Transverse colon (tissue), 4 donors: ENCODE measurements at regions not wholly inside any gene's neighbourhood (a gene's known extent, or its start where the extent isn't known, plus 50 kb on each side); places are given as distances from the start of the nearest gene placed in this dataset.

Experiments
- DNase-seq: peaks from one replicate; pipeline ENCODE4 v3.0.0-alpha.2; 2019
- H3K27ac ChIP-seq, 4 donors: fragments of 200-600 bp; sonication (generic); 2 replicates each; pipeline ENCODE4 v1.5.1; 2016 to 2018; ENCODE audit warnings: inconsistent platforms in 4 of 4
- H3K27me3 ChIP-seq: fragments of 200-600 bp; sonication (generic); 2 replicates; pipeline ENCODE4 v1.5.1; 2017; ENCODE audit warnings: inconsistent platforms
- H3K36me3 ChIP-seq, 4 donors: fragments of 200-600 bp; sonication (generic); 2 replicates each; pipeline ENCODE4 v1.5.1; 2017 to 2019; ENCODE audit warnings: inconsistent platforms in 4 of 4
- H3K4me1 ChIP-seq, 4 donors: fragments of 200-600 bp; sonication (generic); 2 replicates each; pipeline ENCODE4 v1.5.1; 2017 to 2020; ENCODE audit warnings: inconsistent platforms in 4 of 4
- H3K4me3 ChIP-seq, 4 donors: fragments of 200-600 bp; sonication (generic); 1 replicate in 1 of 4; 2 replicates in 3 of 4; pipeline versions ENCODE4 v1.5.1 to v1.6.1; 2017 to 2019; ENCODE audit warnings: inconsistent platforms in 4 of 4
- H3K9me3 ChIP-seq, 2 donors: fragments of 200-600 bp; sonication (generic); 2 replicates each; pipeline ENCODE4 v1.5.1; 2017 to 2019; ENCODE audit warnings: inconsistent platforms in 2 of 2
- EP300 ChIP-seq: sonication (generic); formaldehyde crosslinking; IDR thresholded peaks from one replicate; pipeline ENCODE4 v1.6.1; 2017; ENCODE audit warnings: antibody characterized with exemption, low read depth
- POLR2A ChIP-seq: fragments of 450-650 bp; IDR thresholded peaks from one replicate; pipeline ENCODE4 v1.6.1; 2016; ENCODE audit warnings: antibody characterized with exemption, mild to moderate bottlenecking, moderate library complexity
- POLR2AphosphoS5 ChIP-seq, 3 donors: sonication (generic); formaldehyde crosslinking; IDR thresholded peaks; one replicate each; pipeline ENCODE4 v1.6.1; 2016; ENCODE audit warnings: antibody characterized with exemption in 3 of 3
- WGBS, 2 donors: methylation state at CpG; one replicate each; pipeline ENCODE4 v1.1.5; 2018; ENCODE audit warnings: low coverage in 1 of 2; 5-methylcytosine and 5-hydroxymethylcytosine counted together
- in situ Hi-C, 4 donors: fragments of 200-750 bp; cut with MboI; loops; one replicate each; pipeline versions ENCODE4 v1.15.0 to v1.15.1; 2017; ENCODE audit warnings: low sequenced_read_pairs in 3 of 4, low pct_ligation_motif_present in 1 of 4, low pct_unique_long_range_greater_than_20kb in 1 of 4
- intact Hi-C: fragments of 100-400 bp; cut with DNase I; formaldehyde crosslinking; loops from one replicate; pipeline ENCODE4 v1.15.1; 2023; ENCODE audit warnings: low total_unique reads
- TF ChIP-seq, protein P1 (sequence below), 5 experiments: fragments of 200-600 bp in 3 of 5; fragments of 450-650 bp in 2 of 5; sonication (generic) in 3 of 5; IDR thresholded peaks; 1 replicate in 2 of 5; 2 replicates in 3 of 5; pipeline ENCODE4 v1.5.1; 2016 to 2017; ENCODE audit warnings: antibody characterized with exemption in 5 of 5, inconsistent platforms in 3 of 5, mild to moderate bottlenecking in 2 of 5, moderate library complexity in 1 of 5

DNA sequence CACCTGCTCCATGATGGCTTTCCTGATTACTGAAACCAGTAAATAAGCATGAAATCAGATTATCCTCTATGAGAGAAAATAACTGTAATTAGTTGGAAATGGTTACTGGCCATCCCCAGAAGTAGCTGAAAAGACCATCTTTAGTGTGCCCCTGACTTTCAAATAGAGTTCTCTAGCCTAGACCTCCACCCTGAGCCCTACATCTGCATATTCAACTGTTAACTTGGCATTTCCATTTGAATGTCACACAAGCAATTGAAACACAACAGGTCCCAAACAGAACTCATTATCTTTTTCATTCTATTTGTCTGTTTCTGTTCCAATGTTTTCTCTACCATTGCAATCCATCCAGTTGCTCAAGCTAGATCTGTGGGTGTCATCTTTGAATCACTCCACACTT, 952.3 kb downstream of the RPA4 start:
- Histone ChIP-seq H3K36me3 (no peaks in the 10 kb centered on the region), H3K4me3 (no peak overlapping the region), H3K27me3 (no peaks in the 10 kb centered on the region), H3K4me1 (no peaks in the 10 kb centered on the region), H3K9me3 (no peaks in the 10 kb centered on the region), H3K27ac (no peak overlapping the region)
- in situ Hi-C loops: no loop called here
- TF ChIP-seq POLR2AphosphoS5 (IDR thresholded peaks at IDR 0.05): no peak
- no peak for TF ChIP-seq EP300
- TF ChIP-seq, protein P1, sequence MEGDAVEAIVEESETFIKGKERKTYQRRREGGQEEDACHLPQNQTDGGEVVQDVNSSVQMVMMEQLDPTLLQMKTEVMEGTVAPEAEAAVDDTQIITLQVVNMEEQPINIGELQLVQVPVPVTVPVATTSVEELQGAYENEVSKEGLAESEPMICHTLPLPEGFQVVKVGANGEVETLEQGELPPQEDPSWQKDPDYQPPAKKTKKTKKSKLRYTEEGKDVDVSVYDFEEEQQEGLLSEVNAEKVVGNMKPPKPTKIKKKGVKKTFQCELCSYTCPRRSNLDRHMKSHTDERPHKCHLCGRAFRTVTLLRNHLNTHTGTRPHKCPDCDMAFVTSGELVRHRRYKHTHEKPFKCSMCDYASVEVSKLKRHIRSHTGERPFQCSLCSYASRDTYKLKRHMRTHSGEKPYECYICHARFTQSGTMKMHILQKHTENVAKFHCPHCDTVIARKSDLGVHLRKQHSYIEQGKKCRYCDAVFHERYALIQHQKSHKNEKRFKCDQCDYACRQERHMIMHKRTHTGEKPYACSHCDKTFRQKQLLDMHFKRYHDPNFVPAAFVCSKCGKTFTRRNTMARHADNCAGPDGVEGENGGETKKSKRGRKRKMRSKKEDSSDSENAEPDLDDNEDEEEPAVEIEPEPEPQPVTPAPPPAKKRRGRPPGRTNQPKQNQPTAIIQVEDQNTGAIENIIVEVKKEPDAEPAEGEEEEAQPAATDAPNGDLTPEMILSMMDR (IDR thresholded peaks at IDR 0.05): no peak
- TF ChIP-seq POLR2A: no peak
- DNase-seq: no peak
- intact Hi-C loops: no loop called here

DNA sequence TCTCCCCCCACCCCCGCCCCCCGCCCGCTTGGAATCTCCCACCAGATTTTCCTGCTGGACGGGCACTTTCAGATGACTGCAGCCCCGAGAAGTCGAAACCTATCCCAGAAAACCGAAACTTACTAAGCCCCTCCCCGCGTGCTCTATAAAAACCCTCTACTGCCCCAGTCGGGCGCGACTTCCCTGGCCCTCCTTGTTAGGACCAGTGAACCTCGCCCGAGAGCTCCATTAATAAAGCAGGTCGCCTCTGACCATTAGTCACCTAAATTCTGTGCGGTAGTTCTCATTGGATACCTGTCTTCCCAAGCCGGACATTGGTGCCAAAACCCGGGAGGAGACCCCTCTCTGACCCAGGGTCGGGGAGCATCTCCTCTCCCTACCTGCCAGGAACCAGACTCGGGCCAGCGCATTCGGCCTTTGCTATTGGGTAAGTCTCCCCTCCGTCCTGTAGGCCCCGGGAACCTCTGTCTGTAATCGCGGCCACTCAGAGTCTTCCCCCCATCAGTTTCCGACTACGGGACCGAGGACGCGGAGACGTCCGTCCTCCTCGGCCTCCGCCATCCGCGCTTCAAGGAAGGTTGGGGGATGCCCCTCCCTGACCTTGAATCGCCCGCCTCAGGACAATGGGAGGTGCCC, 958.0 kb downstream of the RPA4 start:
- Histone ChIP-seq H3K27me3 (no peaks in the 10 kb centered on the region), H3K36me3 (no peaks in the 10 kb centered on the region), H3K4me3 (no peak overlapping the region), H3K4me1 (no peaks in the 10 kb centered on the region), H3K27ac (no peak overlapping the region), H3K9me3 (no peaks in the 10 kb centered on the region)
- TF ChIP-seq POLR2AphosphoS5 (IDR thresholded peaks at IDR 0.05) (no peak), EP300 (no peak), POLR2A (no peak)
- TF ChIP-seq, protein P1 (IDR thresholded peaks at IDR 0.05): no peak
- 95% methylated on average over 39 of the region's 39 CpGs; no CpG with 5 or more reads in 1 of the 2 donors for WGBS, 2 donors
- intact Hi-C loops (no loop called here), in situ Hi-C loops (no loop called here)
- no peak for DNase-seq

DNA sequence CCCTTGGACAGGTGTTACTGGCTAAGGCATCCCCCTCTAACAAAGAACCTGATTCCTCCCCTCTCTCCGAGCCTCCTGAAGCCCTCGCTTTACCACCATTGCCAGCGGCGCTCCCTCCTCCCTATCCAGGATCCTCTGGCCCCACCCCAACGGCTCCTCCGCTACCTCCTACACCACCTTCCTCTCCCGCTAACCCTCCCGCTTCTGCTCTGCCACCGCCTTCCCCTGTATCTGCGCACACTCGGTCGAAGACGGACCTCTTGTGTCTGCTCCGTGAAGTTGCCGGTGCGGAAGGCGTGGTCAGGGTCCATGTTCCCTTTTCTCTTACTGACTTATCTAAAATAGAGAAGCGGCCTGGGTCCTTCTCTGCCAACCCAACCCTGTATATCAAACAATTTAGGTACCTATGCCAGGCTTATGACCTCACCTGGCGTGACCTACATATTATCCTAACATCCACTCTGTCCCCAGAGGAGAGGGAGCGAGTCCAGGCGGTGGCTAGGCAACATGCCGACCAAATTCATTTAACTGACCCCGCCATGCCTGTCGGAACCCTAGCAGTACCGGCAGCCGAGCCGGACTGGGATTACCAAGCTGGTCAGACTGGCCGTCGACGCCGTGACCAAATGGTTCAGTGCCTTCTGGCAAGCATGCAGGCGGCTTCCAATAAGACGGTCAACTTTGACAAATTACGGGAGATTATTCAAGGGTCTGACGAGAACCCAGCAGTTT, 958.9 kb downstream of the RPA4 start:
- WGBS, 2 donors: 97% methylated on average over 35 of the region's 35 CpGs; no CpG with 5 or more reads in 1 of the 2 donors
- Histone ChIP-seq H3K27me3 (no peaks in the 10 kb centered on the region), H3K9me3 (no peaks in the 10 kb centered on the region), H3K27ac (no peak overlapping the region), H3K36me3 (no peaks in the 10 kb centered on the region), H3K4me1 (no peaks in the 10 kb centered on the region), H3K4me3 (no peak overlapping the region)
- TF ChIP-seq POLR2AphosphoS5 (IDR thresholded peaks at IDR 0.05) (no peak), EP300 (no peak), POLR2A (no peak)
- TF ChIP-seq, protein P1 (IDR thresholded peaks at IDR 0.05): no peak
- intact Hi-C loops (no loop called here), in situ Hi-C loops (no loop called here)
- DNase-seq: no peak

DNA sequence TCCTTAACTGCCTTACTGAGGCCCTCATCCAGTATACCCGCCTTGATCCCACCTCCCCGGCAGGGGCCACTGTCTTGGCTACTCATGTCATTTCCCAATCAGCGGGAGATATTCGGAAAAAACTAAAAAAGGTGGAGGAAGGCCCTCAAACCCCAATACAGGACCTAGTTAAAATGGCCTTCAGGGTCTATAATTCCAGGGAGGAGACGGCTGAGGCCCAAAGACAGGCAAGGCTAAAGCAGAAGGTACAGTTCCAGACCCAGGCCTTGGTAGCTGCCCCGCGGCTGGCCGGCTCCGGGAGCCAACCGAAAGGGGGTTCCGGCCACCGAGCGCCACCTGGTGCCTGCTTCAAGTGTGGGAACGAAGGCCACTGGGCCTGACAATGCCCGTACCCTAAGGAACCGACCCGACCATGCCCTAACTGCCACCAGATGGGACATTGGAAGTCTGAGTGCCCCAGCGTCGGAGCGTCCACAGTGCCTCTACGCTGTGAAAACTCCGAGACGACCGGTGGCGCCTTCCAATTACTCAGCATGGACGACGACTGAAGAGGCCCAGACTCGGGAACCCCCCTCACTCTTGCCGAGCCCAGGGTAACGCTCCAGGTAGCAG, 959.6 kb downstream of the RPA4 start:
- DNase-seq: no peak
- H3K9me3 ChIP-seq: no peaks in the 10 kb centered on the region
- H3K27me3 ChIP-seq: no peaks in the 10 kb centered on the region
- H3K4me1 ChIP-seq: no peaks in the 10 kb centered on the region
- in situ Hi-C loops (no loop called here), intact Hi-C loops (no loop called here)
- H3K4me3 ChIP-seq: no peak overlapping the region
- TF ChIP-seq EP300 (no peak), POLR2AphosphoS5 (IDR thresholded peaks at IDR 0.05) (no peak), POLR2A (no peak)
- TF ChIP-seq, protein P1 (IDR thresholded peaks at IDR 0.05): no peak
- no peaks in the 10 kb centered on the region for H3K36me3 ChIP-seq
- no peak overlapping the region for H3K27ac ChIP-seq
- 95% methylated on average over 24 of the region's 30 CpGs; no CpG with 5 or more reads in 1 of the 2 donors for WGBS, 2 donors
